Panc1 (cell line): ENCODE measurements at regions not wholly inside any gene's neighbourhood (a gene's known extent, or its start where the extent isn't known, plus 50 kb on each side); places are given as distances from the start of the nearest gene placed in this dataset.

ENCODE experiments used
- TCF7L2 ChIP-seq: IDR thresholded peaks from 2 replicates; pipeline ENCODE4 v1.6.1; 2011; ENCODE audit warnings: mild to moderate bottlenecking, low read depth, low read length, inconsistent platforms
- TF ChIP-seq, protein P1 (sequence below): fragments of 450-650 bp; IDR thresholded peaks from 2 replicates; pipeline ENCODE4 v1.5.1; 2017; ENCODE audit warnings: mild to moderate bottlenecking

DNA sequence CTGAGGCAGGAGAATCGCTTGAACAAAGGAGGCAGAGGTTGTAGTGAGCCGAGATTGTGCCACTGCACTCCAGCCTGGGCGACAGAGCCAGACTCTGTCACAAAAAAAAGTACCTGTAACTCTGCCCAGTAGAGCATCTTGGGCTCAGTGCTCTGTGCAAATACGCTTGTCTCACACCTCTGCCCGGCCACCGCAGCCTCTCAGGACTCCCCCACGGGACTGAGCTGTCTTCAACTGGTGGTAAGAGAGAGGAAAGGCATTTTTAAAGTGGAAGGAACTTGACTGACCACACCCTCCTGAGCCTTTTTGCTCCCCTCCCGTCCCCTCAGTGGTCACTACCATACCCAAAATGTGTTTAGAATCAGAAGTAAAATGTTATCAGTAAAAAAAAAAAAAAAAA is 174.3 kb upstream of the PIK3R1 start:
- TF ChIP-seq, protein P1, sequence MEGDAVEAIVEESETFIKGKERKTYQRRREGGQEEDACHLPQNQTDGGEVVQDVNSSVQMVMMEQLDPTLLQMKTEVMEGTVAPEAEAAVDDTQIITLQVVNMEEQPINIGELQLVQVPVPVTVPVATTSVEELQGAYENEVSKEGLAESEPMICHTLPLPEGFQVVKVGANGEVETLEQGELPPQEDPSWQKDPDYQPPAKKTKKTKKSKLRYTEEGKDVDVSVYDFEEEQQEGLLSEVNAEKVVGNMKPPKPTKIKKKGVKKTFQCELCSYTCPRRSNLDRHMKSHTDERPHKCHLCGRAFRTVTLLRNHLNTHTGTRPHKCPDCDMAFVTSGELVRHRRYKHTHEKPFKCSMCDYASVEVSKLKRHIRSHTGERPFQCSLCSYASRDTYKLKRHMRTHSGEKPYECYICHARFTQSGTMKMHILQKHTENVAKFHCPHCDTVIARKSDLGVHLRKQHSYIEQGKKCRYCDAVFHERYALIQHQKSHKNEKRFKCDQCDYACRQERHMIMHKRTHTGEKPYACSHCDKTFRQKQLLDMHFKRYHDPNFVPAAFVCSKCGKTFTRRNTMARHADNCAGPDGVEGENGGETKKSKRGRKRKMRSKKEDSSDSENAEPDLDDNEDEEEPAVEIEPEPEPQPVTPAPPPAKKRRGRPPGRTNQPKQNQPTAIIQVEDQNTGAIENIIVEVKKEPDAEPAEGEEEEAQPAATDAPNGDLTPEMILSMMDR, result no peak
- no peak for TF ChIP-seq TCF7L2
